ENCODE measurements at regions not wholly inside any gene's neighbourhood (a gene's known extent, or its start where the extent isn't known, plus 50 kb on each side); places are given as distances from the start of the nearest gene placed in this dataset.

- in situ Hi-C loops (cut with HindIII; ENCODE audit: low sequenced_read_pairs) = no loop called here
- no peak overlapping the region for H3K4me3 ChIP-seq (ENCODE audit: low read depth, low read length)
- TF ChIP-seq CTCF (IDR thresholded peaks at IDR 0.05; ENCODE audit: low read depth, low read length, missing control alignments) = no peak
- DNase-seq (ENCODE audit: low read depth) = no peak
These were observed 173.4 kb upstream of the BMP4 start for GRCh38 chr14:54129850-54130640.

- TF ChIP-seq CTCF (IDR thresholded peaks at IDR 0.05; ENCODE audit: low read depth, low read length, missing control alignments) = no peak
- DNase-seq (ENCODE audit: low read depth) = no peak
- H3K4me3 ChIP-seq (ENCODE audit: low read depth, low read length) = no peak overlapping the region
- in situ Hi-C loops (cut with HindIII; ENCODE audit: low sequenced_read_pairs) = no loop called here
These were observed 175.9 kb upstream of the BMP4 start for GRCh38 chr14:54132496-54132895.

- DNase-seq (ENCODE audit: low read depth) = no peak
- in situ Hi-C loops (cut with HindIII; ENCODE audit: low sequenced_read_pairs) = no loop called here
- no peak for TF ChIP-seq CTCF (IDR thresholded peaks at IDR 0.05; ENCODE audit: low read depth, low read length, missing control alignments)
- no peak overlapping the region for H3K4me3 ChIP-seq (ENCODE audit: low read depth, low read length)
These were observed 177.3 kb upstream of the BMP4 start for GRCh38 chr14:54133896-54134295.

DNA sequence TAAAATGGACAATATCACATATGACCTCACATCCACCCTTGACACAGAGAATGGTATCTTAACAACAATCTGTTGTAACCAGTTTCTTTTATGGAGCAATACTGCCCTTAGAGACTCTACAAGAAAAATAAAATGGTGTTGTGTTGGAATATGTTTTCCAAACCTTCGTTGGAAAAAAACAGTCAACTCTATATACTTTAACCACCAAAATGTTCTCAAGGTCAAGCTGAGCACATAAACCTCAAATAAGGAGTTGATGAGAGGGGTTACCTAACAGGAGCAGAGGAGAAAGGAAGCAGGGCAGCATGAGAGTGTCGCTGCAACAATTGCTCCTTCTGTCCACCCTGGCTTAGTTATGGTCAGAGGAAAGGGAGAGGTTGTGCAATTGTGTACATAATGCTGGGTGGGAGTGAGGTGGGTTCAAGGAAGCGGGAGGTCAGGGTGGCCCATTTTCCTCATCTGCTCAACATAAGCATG is 179.2 kb upstream of the BMP4 start:
- DNase-seq (ENCODE audit: low read depth) = no peak
- no peak for TF ChIP-seq CTCF (IDR thresholded peaks at IDR 0.05; ENCODE audit: low read depth, low read length, missing control alignments)
- in situ Hi-C loops (cut with HindIII; ENCODE audit: low sequenced_read_pairs) = no loop called here
- H3K4me3 ChIP-seq (ENCODE audit: low read depth, low read length) = no peak overlapping the region

DNA sequence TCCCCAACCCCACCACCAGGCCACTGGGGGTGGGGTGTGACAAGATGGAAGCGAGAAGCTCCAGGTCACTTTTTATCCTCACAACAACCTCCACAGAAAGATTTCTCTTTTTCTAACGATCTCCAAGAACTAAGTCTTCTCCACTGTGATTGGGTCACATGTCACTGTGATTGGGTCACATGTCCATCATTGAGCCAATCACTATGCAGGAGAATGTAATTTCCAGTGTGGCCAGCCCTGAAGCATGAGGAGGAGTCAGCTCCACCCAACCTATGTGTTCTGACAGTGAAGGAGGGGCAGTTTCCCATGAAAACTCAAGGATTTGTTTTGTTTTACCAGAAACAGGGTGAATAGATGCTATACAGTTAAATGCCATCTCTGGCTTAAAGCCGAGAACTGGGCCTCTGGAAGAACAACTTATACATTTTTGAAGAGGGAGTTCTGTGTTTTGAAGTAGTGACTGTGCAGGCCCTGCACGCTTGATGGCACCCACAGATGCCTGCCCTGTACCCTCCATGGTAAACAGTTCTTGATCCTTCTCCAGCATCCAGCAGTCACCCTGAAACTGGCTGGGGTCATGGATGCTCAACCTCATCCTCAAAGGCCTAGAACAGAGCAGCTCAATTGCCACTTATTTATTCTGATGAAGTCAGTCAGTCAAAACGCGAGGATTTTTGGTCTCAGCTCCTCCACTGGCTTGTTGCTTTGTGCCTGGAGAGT is 180.4 kb upstream of the BMP4 start:
- H3K4me3 ChIP-seq (ENCODE audit: low read depth, low read length) = no peak overlapping the region
- no peak for DNase-seq (ENCODE audit: low read depth)
- in situ Hi-C loops (cut with HindIII; ENCODE audit: low sequenced_read_pairs) = no loop called here
- no peak for TF ChIP-seq CTCF (IDR thresholded peaks at IDR 0.05; ENCODE audit: low read depth, low read length, missing control alignments)

DNA sequence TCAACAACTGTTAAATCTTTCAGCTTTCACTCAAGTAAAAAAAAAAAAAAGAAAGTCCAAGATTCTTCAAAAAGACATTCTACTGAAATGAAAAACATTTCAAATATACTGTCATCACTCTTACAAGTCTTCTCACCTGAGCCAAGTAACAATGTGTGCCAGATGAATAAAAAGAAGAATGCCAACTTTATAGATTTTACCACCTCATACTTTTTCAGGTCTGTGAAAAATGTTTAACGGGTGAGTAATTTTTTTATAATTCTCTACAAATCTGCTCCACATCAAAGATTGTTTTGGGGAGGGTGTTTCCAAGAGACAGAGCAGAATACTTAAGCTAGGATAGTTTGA is 181.0 kb upstream of the BMP4 start:
- in situ Hi-C loops (cut with HindIII; ENCODE audit: low sequenced_read_pairs) = no loop called here
- TF ChIP-seq CTCF (IDR thresholded peaks at IDR 0.05; ENCODE audit: low read depth, low read length, missing control alignments) = no peak
- DNase-seq (ENCODE audit: low read depth) = no peak
- no peak overlapping the region for H3K4me3 ChIP-seq (ENCODE audit: low read depth, low read length)

All from astrocyte of the cerebellum (primary cell).